Stimulated activated CD8-positive, alpha-beta memory T cell treated with anti-CD3 and anti-CD28 coated beads, Interleukin-2, amount 100 ng/mL, for 48 hours (primary cell): ENCODE measurements at regions not wholly inside any gene's neighbourhood (a gene's known extent, or its start where the extent isn't known, plus 50 kb on each side); places are given as distances from the start of the nearest gene placed in this dataset.
"Not testable (repeated sequence)": the region's sequence is repeated elsewhere in the genome, so short reads cannot be mapped to it uniquely, and the experiment has no call there.

Experiments used
- DNase-seq, 2 donors: peaks; one replicate each; pipeline ENCODE4 v3.0.0-alpha.2; 2020; ENCODE audit warnings: low read depth in 2 of 2

- DNase-seq = no peak
Measured at GRCh38 chr19:29054886-29055675, 157.9 kb downstream of the UQCRFS1 start.

- no peak for DNase-seq
Measured at GRCh38 chr19:29048873-29049272, 164.1 kb downstream of the UQCRFS1 start.

GRCh38 chr19:29045679-29046254 lies 167.2 kb downstream of the UQCRFS1 start:
- DNase-seq = no peak

- DNase-seq = no peak
Measured at GRCh38 chr19:29044037-29044436, 168.9 kb downstream of the UQCRFS1 start.

- no peak for DNase-seq
Measured at GRCh38 chr19:29042450-29042849, 170.5 kb downstream of the UQCRFS1 start.

GRCh38 chr19:29040951-29041350 lies 172.0 kb downstream of the UQCRFS1 start:
- no peak for DNase-seq

GRCh38 chr19:29040292-29040691 lies 172.7 kb downstream of the UQCRFS1 start:
- no peak for DNase-seq

GRCh38 chr19:29039036-29039435 lies 173.9 kb downstream of the UQCRFS1 start:
- not testable (repeated sequence) for DNase-seq

GRCh38 chr19:29031216-29031615 lies 181.7 kb downstream of the UQCRFS1 start:
- no peak for DNase-seq

- no peak for DNase-seq
Measured at GRCh38 chr19:29029268-29029958, 183.5 kb downstream of the UQCRFS1 start.

GRCh38 chr19:29022599-29022998 lies 190.4 kb downstream of the UQCRFS1 start:
- DNase-seq = no peak

- DNase-seq = no peak
Measured at GRCh38 chr19:29022165-29022564, 190.8 kb downstream of the UQCRFS1 start.

GRCh38 chr19:29021232-29021916 lies 191.6 kb downstream of the UQCRFS1 start:
- DNase-seq = no peak

- no peak for DNase-seq
Measured at GRCh38 chr19:29019403-29019802, 193.5 kb downstream of the UQCRFS1 start.

GRCh38 chr19:29018542-29018941 lies 194.4 kb downstream of the UQCRFS1 start:
- DNase-seq = no peak

- no peak for DNase-seq
Measured at GRCh38 chr19:29017788-29018187, 195.2 kb downstream of the UQCRFS1 start.

- DNase-seq = no peak
Measured at GRCh38 chr19:29016926-29017760, 195.8 kb downstream of the UQCRFS1 start.

- no peak for DNase-seq
Measured at GRCh38 chr19:29016353-29016752, 196.6 kb downstream of the UQCRFS1 start.

- no peak for DNase-seq
Measured at GRCh38 chr19:29015569-29015968, 197.4 kb downstream of the UQCRFS1 start.

GRCh38 chr19:29014857-29015436 lies 198.0 kb downstream of the UQCRFS1 start:
- no peak for DNase-seq

GRCh38 chr19:29013988-29014387 lies 199.0 kb downstream of the UQCRFS1 start:
- no peak for DNase-seq
